ENCODE measurements at regions not wholly inside any gene's neighbourhood (a gene's known extent, or its start where the extent isn't known, plus 50 kb on each side); places are given as distances from the start of the nearest gene placed in this dataset.

DNA sequence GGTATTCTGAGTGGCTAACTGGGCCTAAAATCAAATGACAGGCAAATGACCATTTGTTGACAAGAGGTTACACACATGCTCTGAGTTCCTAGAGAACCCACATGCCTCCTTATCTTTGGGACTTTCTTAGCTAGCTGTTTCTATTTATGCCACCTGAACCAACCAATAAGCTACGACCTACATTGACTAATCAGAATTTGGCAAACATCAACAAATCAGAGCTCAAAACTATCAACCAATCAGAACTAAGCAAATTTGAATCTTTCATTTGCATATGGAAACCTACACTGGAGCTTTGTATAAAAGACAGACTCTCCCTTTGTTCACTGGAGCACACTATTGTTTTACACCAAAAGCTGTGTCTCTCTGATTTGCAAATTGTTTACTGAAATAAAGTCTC lies 192.0 kb downstream of the CXXC4 start:
- TF ChIP-seq, protein P1, sequence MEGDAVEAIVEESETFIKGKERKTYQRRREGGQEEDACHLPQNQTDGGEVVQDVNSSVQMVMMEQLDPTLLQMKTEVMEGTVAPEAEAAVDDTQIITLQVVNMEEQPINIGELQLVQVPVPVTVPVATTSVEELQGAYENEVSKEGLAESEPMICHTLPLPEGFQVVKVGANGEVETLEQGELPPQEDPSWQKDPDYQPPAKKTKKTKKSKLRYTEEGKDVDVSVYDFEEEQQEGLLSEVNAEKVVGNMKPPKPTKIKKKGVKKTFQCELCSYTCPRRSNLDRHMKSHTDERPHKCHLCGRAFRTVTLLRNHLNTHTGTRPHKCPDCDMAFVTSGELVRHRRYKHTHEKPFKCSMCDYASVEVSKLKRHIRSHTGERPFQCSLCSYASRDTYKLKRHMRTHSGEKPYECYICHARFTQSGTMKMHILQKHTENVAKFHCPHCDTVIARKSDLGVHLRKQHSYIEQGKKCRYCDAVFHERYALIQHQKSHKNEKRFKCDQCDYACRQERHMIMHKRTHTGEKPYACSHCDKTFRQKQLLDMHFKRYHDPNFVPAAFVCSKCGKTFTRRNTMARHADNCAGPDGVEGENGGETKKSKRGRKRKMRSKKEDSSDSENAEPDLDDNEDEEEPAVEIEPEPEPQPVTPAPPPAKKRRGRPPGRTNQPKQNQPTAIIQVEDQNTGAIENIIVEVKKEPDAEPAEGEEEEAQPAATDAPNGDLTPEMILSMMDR (IDR thresholded peaks at IDR 0.05; ENCODE audit: insufficient read depth, low read depth, low read length) = no peak
- no peak for TF ChIP-seq EZH2 (IDR thresholded peaks at IDR 0.05; ENCODE audit: insufficient read depth, low read length)
